Mesenchymal stem cell (in vitro differentiated cells and primary cell): ENCODE measurements at regions not wholly inside any gene's neighbourhood (a gene's known extent, or its start where the extent isn't known, plus 50 kb on each side); places are given as distances from the start of the nearest gene placed in this dataset.
A peak's percentile ranks its signal among the peaks of the same experiment; 100 is the strongest.

ENCODE experiments used
- DNase-seq: peaks from one replicate; pipeline ENCODE4 v3.0.0-alpha.2; 2013
- H2AFZ ChIP-seq: one replicate; pipeline ENCODE4 v1.6.1; 2013; ENCODE audit warnings: low read depth, mild to moderate bottlenecking, control low read depth, inconsistent platforms, low read length, moderate library complexity
- H2AK5ac ChIP-seq: 2 replicates; pipeline ENCODE4 v1.6.1; 2013; ENCODE audit warnings: low read length, moderate library complexity, mild to moderate bottlenecking, inconsistent platforms; ENCODE audit not compliant: severe bottlenecking
- H2BK120ac ChIP-seq: one replicate; pipeline ENCODE4 v1.6.1; 2013; ENCODE audit warnings: low read depth, mild to moderate bottlenecking, inconsistent platforms, low read length, moderate library complexity
- H2BK12ac ChIP-seq, 2 experiments: one replicate each; pipeline ENCODE4 v1.6.1; 2013; ENCODE audit warnings: inconsistent platforms in 2 of 2, low read length in 2 of 2, mild to moderate bottlenecking in 2 of 2, moderate library complexity in 2 of 2, control low read depth in 1 of 2
- H2BK15ac ChIP-seq: one replicate; pipeline ENCODE4 v1.6.1; 2013; ENCODE audit warnings: mild to moderate bottlenecking, low read depth, inconsistent platforms; ENCODE audit not compliant: poor library complexity, severe bottlenecking
- H2BK5ac ChIP-seq: 2 replicates; pipeline ENCODE4 v1.6.1; 2013; ENCODE audit warnings: low read depth, mild to moderate bottlenecking, low read length, control low read depth, inconsistent platforms; ENCODE audit not compliant: poor library complexity, severe bottlenecking
- H3K14ac ChIP-seq, 2 experiments: one replicate each; pipeline ENCODE4 v1.6.1; 2013; ENCODE audit warnings: inconsistent platforms in 2 of 2, low read length in 2 of 2, control low read depth in 1 of 2, mild to moderate bottlenecking in 1 of 2, moderate library complexity in 1 of 2
- H3K18ac ChIP-seq, 2 experiments: one replicate each; pipeline ENCODE4 v1.6.1; 2013; ENCODE audit warnings: inconsistent platforms in 2 of 2, low read length in 2 of 2, control low read depth in 1 of 2, low read depth in 1 of 2, mild to moderate bottlenecking in 1 of 2
- H3K23ac ChIP-seq, 2 experiments: one replicate each; pipeline ENCODE4 v1.6.1; 2013; ENCODE audit warnings: inconsistent platforms in 2 of 2, low read length in 2 of 2, mild to moderate bottlenecking in 2 of 2, moderate library complexity in 2 of 2, control low read depth in 1 of 2
- H3K27ac ChIP-seq: 2 replicates; pipeline ENCODE4 v1.5.1; 2013; ENCODE audit warnings: mild to moderate bottlenecking, moderate library complexity, low read length, control low read depth, inconsistent platforms; ENCODE audit not compliant: poor library complexity, severe bottlenecking
- H3K27me3 ChIP-seq, 2 experiments: 2 replicates each; pipeline versions ENCODE4 v1.6.1 to v1.7.0; 2013; ENCODE audit warnings: low read length in 2 of 2, mild to moderate bottlenecking in 2 of 2, moderate library complexity in 2 of 2, control low read depth in 1 of 2, inconsistent platforms in 1 of 2; ENCODE audit not compliant: control insufficient read depth in 1 of 2, insufficient read depth in 1 of 2
- H3K36me3 ChIP-seq, 2 experiments: 2 replicates each; pipeline versions ENCODE4 v1.6.1 to v1.7.0; 2013; ENCODE audit warnings: low read length in 2 of 2, control low read depth in 1 of 2, inconsistent platforms in 1 of 2, low read depth in 1 of 2, mild to moderate bottlenecking in 1 of 2; ENCODE audit not compliant: insufficient read depth in 2 of 2, control insufficient read depth in 1 of 2
- H3K4ac ChIP-seq, 2 experiments: one replicate each; pipeline ENCODE4 v1.6.1; 2013; ENCODE audit warnings: inconsistent platforms in 2 of 2, low read length in 2 of 2, mild to moderate bottlenecking in 2 of 2, moderate library complexity in 2 of 2, control low read depth in 1 of 2, low read depth in 1 of 2
- H3K4me1 ChIP-seq: 2 replicates; pipeline ENCODE4 v1.6.1; 2013; ENCODE audit warnings: low read depth, low read length, control low read depth; ENCODE audit not compliant: control insufficient read depth, insufficient read depth
- H3K4me2 ChIP-seq: 2 replicates; pipeline ENCODE4 v1.6.1; 2013; ENCODE audit warnings: low read length, mild to moderate bottlenecking, inconsistent platforms; ENCODE audit not compliant: poor library complexity, severe bottlenecking
- H3K4me3 ChIP-seq, 2 experiments: 2 replicates each; pipeline versions ENCODE4 v1.5.1 to v1.7.0; 2013; ENCODE audit warnings: low read length in 2 of 2, mild to moderate bottlenecking in 2 of 2, control low read depth in 1 of 2, low read depth in 1 of 2; ENCODE audit not compliant: insufficient read depth in 1 of 2
- H3K79me1 ChIP-seq: replicated peaks from 2 replicates; pipeline ENCODE4 v1.6.1; 2013; ENCODE audit warnings: mild to moderate bottlenecking, control low read depth, low read length, inconsistent platforms; ENCODE audit not compliant: poor library complexity, severe bottlenecking
- H3K9ac ChIP-seq: 2 replicates; pipeline ENCODE4 v1.7.0; 2013; ENCODE audit warnings: mild to moderate bottlenecking, low read length, moderate library complexity
- H3K9me3 ChIP-seq: 2 replicates; pipeline ENCODE4 v1.7.0; 2013; ENCODE audit warnings: mild to moderate bottlenecking, low read length; ENCODE audit not compliant: control insufficient read depth
- H4K8ac ChIP-seq: one replicate; pipeline ENCODE4 v1.6.1; 2013; ENCODE audit warnings: inconsistent platforms, mild to moderate bottlenecking, low read length, moderate library complexity
- H4K91ac ChIP-seq: one replicate; pipeline ENCODE4 v1.6.1; 2013; ENCODE audit warnings: mild to moderate bottlenecking, low read length, inconsistent platforms
- WGBS: methylation state at CpG from one replicate; pipeline ENCODE4 v1.1.7; 2013; ENCODE audit warnings: mixed read lengths; 5-methylcytosine and 5-hydroxymethylcytosine counted together

DNA sequence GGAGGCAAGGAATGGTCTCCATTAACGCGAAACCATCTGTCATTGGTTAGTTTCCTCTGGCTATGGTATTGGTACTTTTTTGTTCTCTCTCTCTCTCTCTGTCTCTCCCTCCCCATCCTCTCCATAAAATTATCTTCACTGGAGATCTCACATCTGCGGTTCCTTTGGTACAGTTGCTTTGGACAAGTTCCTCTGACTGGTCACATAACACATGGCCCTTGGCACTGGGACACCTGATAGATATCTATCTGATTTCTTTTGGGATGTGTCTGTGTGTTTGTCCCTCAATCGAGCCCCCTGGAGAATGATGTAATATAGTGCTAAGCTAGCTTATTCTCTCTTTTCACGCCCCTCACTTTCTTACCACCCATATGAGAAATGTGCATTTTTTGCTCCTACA lies 682.0 kb upstream of the B3GALT2 start:
- H2AK5ac ChIP-seq: no peak overlapping the region
- no peak overlapping the region for H3K27ac ChIP-seq
- H3K9me3 ChIP-seq: peaks cover 7% of the 10 kb centered on the region
- no peak overlapping the region for H2BK12ac ChIP-seq
- no peak overlapping the region for H2BK15ac ChIP-seq
- no peaks in the 10 kb centered on the region for H3K79me1 ChIP-seq
- no peak overlapping the region for H2BK5ac ChIP-seq
- H3K14ac ChIP-seq: no peak overlapping the region
- no peak overlapping the region for H3K4ac ChIP-seq
- no peak overlapping the region for H3K9ac ChIP-seq
- 75% methylated on average over 2 of the region's 5 CpGs for WGBS
- H4K8ac ChIP-seq: no peak overlapping the region
- no peak overlapping the region for H3K4me2 ChIP-seq
- H2AFZ ChIP-seq: no peak overlapping the region
- DNase-seq: no peak
- H2BK120ac ChIP-seq: no peak overlapping the region
- H3K27me3 ChIP-seq: no peaks in the 10 kb centered on the region
- H3K18ac ChIP-seq: no peak overlapping the region
- H4K91ac ChIP-seq: no peak overlapping the region
- no peaks in the 10 kb centered on the region for H3K4me1 ChIP-seq
- H3K36me3 ChIP-seq: no peaks in the 10 kb centered on the region
- no peak overlapping the region for H3K23ac ChIP-seq
- H3K4me3 ChIP-seq: no peak overlapping the region

- H4K8ac ChIP-seq: no peak overlapping the region
- H2BK15ac ChIP-seq: no peak overlapping the region
- H3K4ac ChIP-seq: no peak overlapping the region
- H3K14ac ChIP-seq: no peak overlapping the region
- WGBS: 68% methylated on average over 6 of the region's 6 CpGs
- no peaks in the 10 kb centered on the region for H3K9me3 ChIP-seq
- H3K79me1 ChIP-seq: no peaks in the 10 kb centered on the region
- H4K91ac ChIP-seq: no peak overlapping the region
- no peak overlapping the region for H2AFZ ChIP-seq
- H3K27me3 ChIP-seq: no peaks in the 10 kb centered on the region
- DNase-seq: no peak
- H2BK12ac ChIP-seq: no peak overlapping the region
- H3K36me3 ChIP-seq: no peaks in the 10 kb centered on the region
- H3K4me2 ChIP-seq: no peak overlapping the region
- H2BK120ac ChIP-seq: no peak overlapping the region
- no peak overlapping the region for H3K23ac ChIP-seq
- no peak overlapping the region for H2AK5ac ChIP-seq
- H3K9ac ChIP-seq: no peak overlapping the region
- H3K18ac ChIP-seq: no peak overlapping the region
- no peak overlapping the region for H3K27ac ChIP-seq
- H3K4me3 ChIP-seq: no peak overlapping the region
- H2BK5ac ChIP-seq: no peak overlapping the region
- no peaks in the 10 kb centered on the region for H3K4me1 ChIP-seq
Measured at GRCh38 chr1:193856261-193856660, 669.8 kb upstream of the B3GALT2 start.

- no peak overlapping the region for H3K23ac ChIP-seq
- H2BK15ac ChIP-seq: no peak overlapping the region
- H2AK5ac ChIP-seq: no peak overlapping the region
- no peaks in the 10 kb centered on the region for H3K79me1 ChIP-seq
- peak; percentile 44 for DNase-seq
- H2AFZ ChIP-seq: no peak overlapping the region
- no peak overlapping the region for H3K4me3 ChIP-seq
- no peak overlapping the region for H3K27ac ChIP-seq
- H3K4ac ChIP-seq: no peak overlapping the region
- no peak overlapping the region for H2BK5ac ChIP-seq
- 67% methylated on average over 2 of the region's 2 CpGs for WGBS
- H3K14ac ChIP-seq: no peak overlapping the region
- no peaks in the 10 kb centered on the region for H3K9me3 ChIP-seq
- H2BK12ac ChIP-seq: no peak overlapping the region
- no peaks in the 10 kb centered on the region for H3K4me1 ChIP-seq
- no peaks in the 10 kb centered on the region for H3K36me3 ChIP-seq
- H3K4me2 ChIP-seq: no peak overlapping the region
- no peak overlapping the region for H3K18ac ChIP-seq
- no peak overlapping the region for H2BK120ac ChIP-seq
- H4K8ac ChIP-seq: no peak overlapping the region
- H3K27me3 ChIP-seq: no peaks in the 10 kb centered on the region
- no peak overlapping the region for H3K9ac ChIP-seq
- no peak overlapping the region for H4K91ac ChIP-seq
Measured at GRCh38 chr1:193850745-193851144, 664.3 kb upstream of the B3GALT2 start.

DNA sequence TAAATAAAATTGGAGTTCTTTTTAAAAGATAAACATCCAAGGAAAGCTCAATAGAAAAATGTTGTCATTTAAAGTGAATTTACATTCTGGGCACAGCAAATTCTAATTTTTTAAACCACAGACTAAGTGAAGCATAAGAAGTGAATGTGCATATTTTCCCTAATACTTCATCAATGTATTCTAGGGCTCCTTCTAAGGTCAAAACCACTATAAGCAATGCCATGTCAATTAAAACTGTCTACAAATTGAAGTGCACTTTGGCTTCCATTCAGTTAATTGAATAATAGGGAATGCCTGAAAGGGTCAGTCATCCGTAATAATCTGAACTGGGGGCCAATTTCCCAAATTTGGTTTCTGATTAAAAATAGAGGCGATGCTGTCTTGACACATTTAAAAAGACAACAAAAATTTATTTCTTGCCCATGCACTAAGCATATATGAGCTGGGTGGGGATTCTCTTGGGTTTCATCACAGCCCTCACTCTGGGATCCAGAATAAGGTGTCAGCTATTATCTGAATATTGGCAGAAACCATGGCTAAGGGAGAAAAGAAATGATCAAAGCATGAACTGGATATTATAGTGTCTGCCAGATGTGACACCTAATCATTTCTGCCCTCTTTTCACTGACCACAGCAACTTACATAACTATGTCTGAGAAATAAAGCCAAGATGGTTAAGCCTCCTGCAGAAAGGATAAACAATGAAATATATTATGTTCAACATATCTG lies 660.6 kb upstream of the B3GALT2 start:
- H2BK120ac ChIP-seq: no peak overlapping the region
- H3K4me3 ChIP-seq: no peak overlapping the region
- no peaks in the 10 kb centered on the region for H3K4me1 ChIP-seq
- H3K23ac ChIP-seq: no peak overlapping the region
- no peak overlapping the region for H2BK5ac ChIP-seq
- no peaks in the 10 kb centered on the region for H3K79me1 ChIP-seq
- no peak overlapping the region for H4K8ac ChIP-seq
- H3K18ac ChIP-seq: no peak overlapping the region
- no peak for DNase-seq
- H2BK15ac ChIP-seq: no peak overlapping the region
- no peak overlapping the region for H3K9ac ChIP-seq
- H3K14ac ChIP-seq: no peak overlapping the region
- 84% methylated on average over 2 of the region's 2 CpGs for WGBS
- no peaks in the 10 kb centered on the region for H3K36me3 ChIP-seq
- H3K9me3 ChIP-seq: no peaks in the 10 kb centered on the region
- no peaks in the 10 kb centered on the region for H3K27me3 ChIP-seq
- no peak overlapping the region for H3K27ac ChIP-seq
- H4K91ac ChIP-seq: no peak overlapping the region
- H2AK5ac ChIP-seq: no peak overlapping the region
- H3K4ac ChIP-seq: no peak overlapping the region
- H2AFZ ChIP-seq: no peak overlapping the region
- no peak overlapping the region for H3K4me2 ChIP-seq
- H2BK12ac ChIP-seq: no peak overlapping the region
